ENCODE measurements at regions not wholly inside any gene's neighbourhood (a gene's known extent, or its start where the extent isn't known, plus 50 kb on each side); places are given as distances from the start of the nearest gene placed in this dataset.

DNA sequence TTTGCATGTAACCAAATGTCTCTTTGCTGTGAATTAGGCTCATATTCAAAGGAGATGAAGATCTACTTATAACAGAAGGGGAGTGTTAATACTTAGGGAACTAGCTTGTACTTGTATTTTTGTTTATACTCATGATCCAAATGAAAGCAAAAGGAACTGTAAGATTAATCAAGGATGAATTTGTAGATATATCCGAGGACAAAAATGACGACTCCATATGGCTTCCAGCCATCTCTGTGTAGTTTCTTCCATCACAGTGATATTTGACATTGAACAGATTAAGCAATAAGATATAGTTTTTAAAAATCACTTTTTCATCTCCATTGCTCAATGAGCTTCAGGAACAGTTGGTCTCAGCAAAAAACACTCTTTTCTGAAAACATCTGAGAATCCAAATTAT, 257.4 kb upstream of the CAMK1G start:
- TF ChIP-seq CTCF (conservative IDR thresholded peaks at IDR 0.05 in 1 of 2, IDR thresholded peaks at IDR 0.05 in 1 of 2; ENCODE audit: extremely low read depth in 1 of 2, insufficient read depth in 1 of 2, low read depth in 1 of 2, low read length in 2 of 2) (no peak), EZH2 (IDR thresholded peaks at IDR 0.05; ENCODE audit: borderline replicate concordance, low read length) (no peak)
